ENCODE measurements at regions not wholly inside any gene's neighbourhood (a gene's known extent, or its start where the extent isn't known, plus 50 kb on each side); places are given as distances from the start of the nearest gene placed in this dataset.

- no peak overlapping the region for H3K27ac ChIP-seq
- TF ChIP-seq CTCF (conservative IDR thresholded peaks at IDR 0.05; ENCODE audit: low read depth) = no peak
- POLR2A ChIA-PET (ENCODE audit: low non-redundant PET) = no interaction called here
- DNase-seq (ENCODE audit: low spot score) = no peak
- CTCF ChIA-PET = no interaction called here
These were observed 56.1 kb upstream of the ADGRA1 start for GRCh38 chr10:133031541-133032125.

GRCh38 chr10:133030781-133031180, 56.9 kb upstream of the ADGRA1 start:
- CTCF ChIA-PET = no interaction called here
- POLR2A ChIA-PET (ENCODE audit: low non-redundant PET) = no interaction called here
- no peak for DNase-seq (ENCODE audit: low spot score)

GRCh38 chr10:133030126-133030525, 57.6 kb upstream of the ADGRA1 start:
- H3K27ac ChIP-seq = no peak overlapping the region
- POLR2A ChIA-PET (ENCODE audit: low non-redundant PET) = no interaction called here
- CTCF ChIA-PET = no interaction called here
- no peak for TF ChIP-seq CTCF (conservative IDR thresholded peaks at IDR 0.05; ENCODE audit: low read depth)
- DNase-seq (ENCODE audit: low spot score) = no peak

More at GRCh38 chr10:133030781-133031180, 56.9 kb upstream of the ADGRA1 start:
- no peak for TF ChIP-seq CTCF (conservative IDR thresholded peaks at IDR 0.05; ENCODE audit: low read depth)
- no peak overlapping the region for H3K27ac ChIP-seq

GRCh38 chr10:133028956-133029355, 58.8 kb upstream of the ADGRA1 start:
- no peak for DNase-seq (ENCODE audit: low spot score)
- no peak for TF ChIP-seq CTCF (conservative IDR thresholded peaks at IDR 0.05; ENCODE audit: low read depth)
- CTCF ChIA-PET = interaction anchor here (0.6 kb wide), 1 partner anchor 198 kb away, joined by 3 read pairs; no protein-coding TSS in a partner anchor
- no peak overlapping the region for H3K27ac ChIP-seq
- POLR2A ChIA-PET (ENCODE audit: low non-redundant PET) = no interaction called here

- ChIA-PET CTCF (no interaction called here), POLR2A (ENCODE audit: low non-redundant PET) (no interaction called here)
- TF ChIP-seq CTCF (conservative IDR thresholded peaks at IDR 0.05; ENCODE audit: low read depth) = no peak
- no peak for DNase-seq (ENCODE audit: low spot score)
- H3K27ac ChIP-seq = no peak overlapping the region
These were observed 59.6 kb upstream of the ADGRA1 start for GRCh38 chr10:133028158-133028557.

- H3K27ac ChIP-seq = no peak overlapping the region
- POLR2A ChIA-PET (ENCODE audit: low non-redundant PET) = no interaction called here
- no peak for DNase-seq (ENCODE audit: low spot score)
- no peak for TF ChIP-seq CTCF (conservative IDR thresholded peaks at IDR 0.05; ENCODE audit: low read depth)
- CTCF ChIA-PET = no interaction called here
These were observed 60.2 kb upstream of the ADGRA1 start for GRCh38 chr10:133027482-133027881.
